ENCODE measurements at regions not wholly inside any gene's neighbourhood (a gene's known extent, or its start where the extent isn't known, plus 50 kb on each side); places are given as distances from the start of the nearest gene placed in this dataset.
"Not testable (repeated sequence)": the region's sequence is repeated elsewhere in the genome, so short reads cannot be mapped to it uniquely, and the experiment has no call there.

- DNase-seq (ENCODE audit: extremely low spot score, unreplicated experiment), result no peak
- no peak overlapping the region for H3K4me3 Mint-ChIP-seq (ENCODE audit: unreplicated experiment)
- no peaks in the 10 kb centered on the region for H3K4me1 Mint-ChIP-seq (ENCODE audit: unreplicated experiment)
- no peaks in the 10 kb centered on the region for H3K36me3 Mint-ChIP-seq (ENCODE audit: unreplicated experiment)
- peaks cover 20% of the 10 kb centered on the region for H3K9me3 Mint-ChIP-seq (ENCODE audit: unreplicated experiment)
- TF ChIP-seq, protein P1, sequence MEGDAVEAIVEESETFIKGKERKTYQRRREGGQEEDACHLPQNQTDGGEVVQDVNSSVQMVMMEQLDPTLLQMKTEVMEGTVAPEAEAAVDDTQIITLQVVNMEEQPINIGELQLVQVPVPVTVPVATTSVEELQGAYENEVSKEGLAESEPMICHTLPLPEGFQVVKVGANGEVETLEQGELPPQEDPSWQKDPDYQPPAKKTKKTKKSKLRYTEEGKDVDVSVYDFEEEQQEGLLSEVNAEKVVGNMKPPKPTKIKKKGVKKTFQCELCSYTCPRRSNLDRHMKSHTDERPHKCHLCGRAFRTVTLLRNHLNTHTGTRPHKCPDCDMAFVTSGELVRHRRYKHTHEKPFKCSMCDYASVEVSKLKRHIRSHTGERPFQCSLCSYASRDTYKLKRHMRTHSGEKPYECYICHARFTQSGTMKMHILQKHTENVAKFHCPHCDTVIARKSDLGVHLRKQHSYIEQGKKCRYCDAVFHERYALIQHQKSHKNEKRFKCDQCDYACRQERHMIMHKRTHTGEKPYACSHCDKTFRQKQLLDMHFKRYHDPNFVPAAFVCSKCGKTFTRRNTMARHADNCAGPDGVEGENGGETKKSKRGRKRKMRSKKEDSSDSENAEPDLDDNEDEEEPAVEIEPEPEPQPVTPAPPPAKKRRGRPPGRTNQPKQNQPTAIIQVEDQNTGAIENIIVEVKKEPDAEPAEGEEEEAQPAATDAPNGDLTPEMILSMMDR (IDR thresholded peaks at IDR 0.05), result no peak
- no peak overlapping the region for H3K27ac Mint-ChIP-seq (ENCODE audit: unreplicated experiment)
- peaks cover 3% of the 10 kb centered on the region for H3K27me3 Mint-ChIP-seq (ENCODE audit: unreplicated experiment)
These were observed 292.8 kb downstream of the LNPK start for GRCh38 chr2:175709248-175709647.

DNA sequence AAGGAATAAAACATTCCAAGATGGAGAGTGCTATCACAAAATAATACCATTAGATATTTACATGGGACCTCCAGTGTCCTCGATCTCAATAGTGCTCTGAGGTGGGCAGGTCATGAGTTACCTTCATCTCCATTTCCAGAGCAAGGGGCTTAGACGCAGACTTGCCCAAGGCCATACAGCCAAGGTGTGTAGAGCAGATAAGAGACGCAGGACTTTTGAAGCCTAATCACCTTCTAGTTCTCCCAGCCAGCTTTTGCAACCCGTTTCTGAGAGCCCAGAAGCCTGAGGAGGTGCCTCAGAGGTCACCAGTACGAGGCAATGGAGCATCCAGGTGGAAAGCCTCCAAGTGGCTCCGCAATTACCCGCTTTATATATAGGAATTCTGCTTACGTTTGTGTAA, 294.7 kb downstream of the LNPK start:
- no peaks in the 10 kb centered on the region for H3K4me1 Mint-ChIP-seq (ENCODE audit: unreplicated experiment)
- no peak overlapping the region for H3K4me3 Mint-ChIP-seq (ENCODE audit: unreplicated experiment)
- no peak overlapping the region for H3K27ac Mint-ChIP-seq (ENCODE audit: unreplicated experiment)
- TF ChIP-seq, protein P1 (IDR thresholded peaks at IDR 0.05), result no peak
- H3K27me3 Mint-ChIP-seq (ENCODE audit: unreplicated experiment), result peaks cover 3% of the 10 kb centered on the region
- no peaks in the 10 kb centered on the region for H3K36me3 Mint-ChIP-seq (ENCODE audit: unreplicated experiment)
- DNase-seq (ENCODE audit: extremely low spot score, unreplicated experiment), result no peak
- peaks cover 13% of the 10 kb centered on the region for H3K9me3 Mint-ChIP-seq (ENCODE audit: unreplicated experiment)

DNA sequence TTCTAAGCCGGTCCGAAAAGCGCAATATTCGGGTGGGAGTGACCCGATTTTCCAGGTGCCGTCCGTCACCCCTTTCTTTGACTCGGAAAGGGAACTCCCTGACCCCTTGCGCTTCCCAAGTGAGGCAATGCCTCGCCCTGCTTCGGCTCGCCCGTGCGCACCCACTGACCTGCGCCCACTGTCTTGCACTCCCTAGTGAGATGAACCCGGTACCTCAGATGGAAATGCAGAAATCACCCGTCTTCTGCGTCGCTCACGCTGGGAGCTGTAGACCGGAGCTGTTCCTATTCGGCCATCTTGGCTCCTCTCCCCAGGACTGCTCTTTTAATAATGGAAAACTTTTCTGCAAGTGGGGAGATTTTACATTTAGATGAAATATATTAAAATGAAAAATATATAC, 297.5 kb downstream of the LNPK start:
- H3K9me3 Mint-ChIP-seq (ENCODE audit: unreplicated experiment); H3K4me1 Mint-ChIP-seq (ENCODE audit: unreplicated experiment); H3K27ac Mint-ChIP-seq (ENCODE audit: unreplicated experiment); DNase-seq (ENCODE audit: extremely low spot score, unreplicated experiment); H3K4me3 Mint-ChIP-seq (ENCODE audit: unreplicated experiment); H3K27me3 Mint-ChIP-seq (ENCODE audit: unreplicated experiment); H3K36me3 Mint-ChIP-seq (ENCODE audit: unreplicated experiment): not testable (repeated sequence)

- no peak for DNase-seq (ENCODE audit: extremely low spot score, unreplicated experiment)
- H3K27ac Mint-ChIP-seq (ENCODE audit: unreplicated experiment), result no peak overlapping the region
- H3K9me3 Mint-ChIP-seq (ENCODE audit: unreplicated experiment), result no peaks in the 10 kb centered on the region
- H3K4me3 Mint-ChIP-seq (ENCODE audit: unreplicated experiment), result no peak overlapping the region
- H3K36me3 Mint-ChIP-seq (ENCODE audit: unreplicated experiment), result no peaks in the 10 kb centered on the region
- no peaks in the 10 kb centered on the region for H3K4me1 Mint-ChIP-seq (ENCODE audit: unreplicated experiment)
- H3K27me3 Mint-ChIP-seq (ENCODE audit: unreplicated experiment), result peaks cover 18% of the 10 kb centered on the region
- TF ChIP-seq, protein P1 (IDR thresholded peaks at IDR 0.05), result no peak
These were observed 304.0 kb downstream of the LNPK start for GRCh38 chr2:175698061-175698460.

GRCh38 chr2:175690113-175690837, 311.8 kb downstream of the LNPK start:
- H3K36me3 Mint-ChIP-seq (ENCODE audit: unreplicated experiment), result no peaks in the 10 kb centered on the region
- H3K9me3 Mint-ChIP-seq (ENCODE audit: unreplicated experiment), result no peaks in the 10 kb centered on the region
- no peak overlapping the region for H3K27ac Mint-ChIP-seq (ENCODE audit: unreplicated experiment)
- no peaks in the 10 kb centered on the region for H3K4me1 Mint-ChIP-seq (ENCODE audit: unreplicated experiment)
- TF ChIP-seq, protein P1 (IDR thresholded peaks at IDR 0.05), result peak; percentile 80
- no peak for DNase-seq (ENCODE audit: extremely low spot score, unreplicated experiment)
- no peak overlapping the region for H3K4me3 Mint-ChIP-seq (ENCODE audit: unreplicated experiment)
- peaks cover 33% of the 10 kb centered on the region for H3K27me3 Mint-ChIP-seq (ENCODE audit: unreplicated experiment)

Measured in osteocyte (in vitro differentiated cells).